IMR-90 (cell line): ENCODE measurements at regions not wholly inside any gene's neighbourhood (a gene's known extent, or its start where the extent isn't known, plus 50 kb on each side); places are given as distances from the start of the nearest gene placed in this dataset.
"Not testable (repeated sequence)": the region's sequence is repeated elsewhere in the genome, so short reads cannot be mapped to it uniquely, and the experiment has no call there.

Experiments
- CEBPB ChIP-seq: IDR thresholded peaks from 2 replicates; pipeline ENCODE4 v1.6.1; 2012; ENCODE audit warnings: low read depth, low read length, improper control_type of control experiment
- RFX5 ChIP-seq: IDR thresholded peaks from 2 replicates; pipeline ENCODE4 v1.8.0; 2012; ENCODE audit warnings: low read depth, mild to moderate bottlenecking, low read length, moderate library complexity

GRCh38 chr21:17998599-17998998, 179.4 kb upstream of the C21orf91 start:
- TF ChIP-seq RFX5, CEBPB: not testable (repeated sequence)
